PC-3 (cell line): ENCODE measurements at regions not wholly inside any gene's neighbourhood (a gene's known extent, or its start where the extent isn't known, plus 50 kb on each side); places are given as distances from the start of the nearest gene placed in this dataset.

Experiments
- ATAC-seq: fragments of 200-7000 bp; cut with Tn5 transposase; 2 replicates; pipeline ENCODE4 v1.9.1; 2020; ENCODE audit warnings: mild to moderate bottlenecking, moderate library complexity
- BruUV-seq: library from RNA; stranded (reverse); fragments of 400-500 nt; replicated peaks from 2 replicates; lab custom pipeline; 2021; lab: Mats Ljungman, UMichigan
- CTCF ChIA-PET: fragments of 300-600 bp; sonication (Branson Sonifier 250); formaldehyde crosslinking; loops from one replicate; lab custom pipeline; 2022; ENCODE audit warnings: antibody characterized with exemption; lab: Charles Lee
- POLR2A ChIA-PET: fragments of 300-600 bp; sonication (Branson Sonifier 250); formaldehyde crosslinking; loops from one replicate; lab custom pipeline; 2022; ENCODE audit warnings: antibody characterized with exemption; ENCODE audit not compliant: unreplicated experiment; lab: Charles Lee
- DNase-seq: peaks from one replicate; pipeline ENCODE4 v3.0.0-alpha.2; 2015
- H2AFZ ChIP-seq: fragments of 300-600 bp; sonication (generic); 2 replicates; pipeline ENCODE4 v1.6.0; 2016; ENCODE audit warnings: antibody characterized with exemption, low read length
- H3F3A ChIP-seq: fragments of 300-600 bp; sonication (generic); one replicate; pipeline ENCODE4 v1.6.0; 2017; ENCODE audit warnings: antibody characterized with exemption, low read length, control low read depth, mild to moderate bottlenecking; ENCODE audit not compliant: unreplicated experiment
- H3K27ac ChIP-seq: fragments of 300-600 bp; sonication (generic); 2 replicates; pipeline ENCODE4 v1.5.1; 2016; ENCODE audit warnings: mild to moderate bottlenecking, low read length
- H3K27me3 ChIP-seq: fragments of 300-600 bp; sonication (generic); 2 replicates; pipeline ENCODE4 v1.6.1; 2016; ENCODE audit warnings: low read length, mixed read lengths
- H3K36me3 ChIP-seq: fragments of 300-600 bp; sonication (generic); 2 replicates; pipeline ENCODE4 v1.6.1; 2016; ENCODE audit warnings: low read depth, mixed run types, low read length, mixed read lengths
- H3K4me1 ChIP-seq: fragments of 300-600 bp; sonication (generic); 2 replicates; pipeline ENCODE4 v1.5.1; 2016; ENCODE audit warnings: low read length; ENCODE audit not compliant: insufficient read depth
- H3K4me2 ChIP-seq: fragments of 300-600 bp; sonication (generic); 2 replicates; pipeline ENCODE4 v1.6.0; 2016; ENCODE audit warnings: low read length
- H3K4me3 ChIP-seq: fragments of 300-600 bp; sonication (generic); 2 replicates; pipeline ENCODE4 v1.5.1; 2016; ENCODE audit warnings: mild to moderate bottlenecking, low read length, mixed read lengths
- H3K79me2 ChIP-seq: fragments of 300-600 bp; sonication (generic); 2 replicates; pipeline ENCODE4 v1.6.1; 2017; ENCODE audit warnings: low read length, mixed read lengths
- H3K9ac ChIP-seq: fragments of 300-600 bp; sonication (generic); 2 replicates; pipeline ENCODE4 v1.6.0; 2016; ENCODE audit warnings: mild to moderate bottlenecking, low read length
- H3K9me2 ChIP-seq: fragments of 300-600 bp; sonication (generic); replicated peaks from 2 replicates; pipeline ENCODE4 v1.6.1; 2016; ENCODE audit warnings: mixed run types, low read length, mixed read lengths
- H3K9me3 ChIP-seq: fragments of 300-600 bp; sonication (generic); 2 replicates; pipeline ENCODE4 v1.6.1; 2016; ENCODE audit warnings: low read length, mixed read lengths
- H4K20me1 ChIP-seq: fragments of 300-600 bp; sonication (generic); 2 replicates; pipeline ENCODE4 v1.6.1; 2016; ENCODE audit warnings: low read length, mixed read lengths
- EZH2 ChIP-seq: fragments of 300-600 bp; sonication (generic); IDR thresholded peaks from one replicate; pipeline ENCODE4 v1.6.1; 2017; ENCODE audit warnings: antibody characterized with exemption, mild to moderate bottlenecking, low read length; ENCODE audit not compliant: unreplicated experiment
- EZH2phosphoT487 ChIP-seq: fragments of 300-600 bp; sonication (generic); IDR thresholded peaks from 2 replicates; pipeline ENCODE4 v1.6.1; 2018; ENCODE audit warnings: mild to moderate bottlenecking, antibody characterized with exemption, low read length, borderline replicate concordance
- intact Hi-C: fragments of 100-400 bp; cut with micrococcal nuclease; formaldehyde crosslinking; loops from 2 replicates; pipeline ENCODE4 v1.9.0; 2023
- TF ChIP-seq, protein P1 (sequence below): fragments of 300-600 bp; sonication (generic); conservative IDR thresholded peaks from 2 replicates; pipeline ENCODE4 v1.5.1; 2017; ENCODE audit warnings: antibody characterized with exemption, low read depth, mild to moderate bottlenecking, low read length

DNA sequence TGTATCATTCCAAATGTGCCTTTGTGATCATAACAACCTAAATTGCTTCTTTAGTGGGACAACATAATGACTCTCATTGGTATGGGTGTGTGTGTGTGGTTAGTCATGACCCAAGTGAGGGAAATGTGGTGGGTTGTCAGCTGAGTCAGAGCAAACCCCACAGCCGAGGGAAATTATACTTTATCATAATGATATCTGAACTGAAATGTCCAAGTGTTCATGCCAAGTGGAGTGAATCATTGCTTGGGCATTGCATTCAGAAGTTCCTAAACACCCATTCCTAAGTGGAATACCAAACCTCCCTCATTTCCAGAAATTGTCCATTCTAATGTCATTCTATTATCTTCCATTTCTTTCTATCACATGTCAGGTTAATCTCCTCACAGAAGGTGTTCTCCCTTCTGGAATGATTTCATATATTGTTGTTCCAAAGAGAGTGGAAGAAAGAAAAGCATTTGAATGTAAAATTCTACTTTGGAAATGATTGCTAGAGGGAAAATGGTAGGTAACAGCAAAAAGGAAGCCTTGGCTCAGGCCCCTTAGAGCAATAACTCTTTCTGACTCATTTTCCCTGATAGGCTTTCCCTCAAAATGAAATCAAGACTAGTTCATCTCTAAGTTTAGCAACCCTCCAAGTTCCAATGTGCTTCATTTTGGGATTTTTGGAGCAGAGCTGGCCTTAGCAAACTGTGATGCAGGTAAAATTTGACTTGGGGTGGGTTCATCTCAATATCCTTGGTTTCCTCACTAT, 230.7 kb upstream of the KCNIP4 start:
- H3K9me2 ChIP-seq, result no peaks in the 10 kb centered on the region
- BruUV-seq, result no TSS peak
- intact Hi-C loops, result loop anchor here (10.0 kb wide), 1 partner anchor 274 kb away; no protein-coding TSS in a partner anchor
- ChIA-PET CTCF (no interaction called here), POLR2A (no interaction called here)
- no peaks in the 10 kb centered on the region for H3K79me2 ChIP-seq
- TF ChIP-seq EZH2phosphoT487 (no peak), EZH2 (no peak)
- TF ChIP-seq, protein P1, sequence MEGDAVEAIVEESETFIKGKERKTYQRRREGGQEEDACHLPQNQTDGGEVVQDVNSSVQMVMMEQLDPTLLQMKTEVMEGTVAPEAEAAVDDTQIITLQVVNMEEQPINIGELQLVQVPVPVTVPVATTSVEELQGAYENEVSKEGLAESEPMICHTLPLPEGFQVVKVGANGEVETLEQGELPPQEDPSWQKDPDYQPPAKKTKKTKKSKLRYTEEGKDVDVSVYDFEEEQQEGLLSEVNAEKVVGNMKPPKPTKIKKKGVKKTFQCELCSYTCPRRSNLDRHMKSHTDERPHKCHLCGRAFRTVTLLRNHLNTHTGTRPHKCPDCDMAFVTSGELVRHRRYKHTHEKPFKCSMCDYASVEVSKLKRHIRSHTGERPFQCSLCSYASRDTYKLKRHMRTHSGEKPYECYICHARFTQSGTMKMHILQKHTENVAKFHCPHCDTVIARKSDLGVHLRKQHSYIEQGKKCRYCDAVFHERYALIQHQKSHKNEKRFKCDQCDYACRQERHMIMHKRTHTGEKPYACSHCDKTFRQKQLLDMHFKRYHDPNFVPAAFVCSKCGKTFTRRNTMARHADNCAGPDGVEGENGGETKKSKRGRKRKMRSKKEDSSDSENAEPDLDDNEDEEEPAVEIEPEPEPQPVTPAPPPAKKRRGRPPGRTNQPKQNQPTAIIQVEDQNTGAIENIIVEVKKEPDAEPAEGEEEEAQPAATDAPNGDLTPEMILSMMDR, result no peak
- DNase-seq, result peak; percentile 87
- no peaks in the 10 kb centered on the region; the same call in 1 of the 2 replicates for H3K36me3 ChIP-seq
- peak; percentile 99 for ATAC-seq
- H3K9me3 ChIP-seq, result no peaks in the 10 kb centered on the region
- no peaks in the 10 kb centered on the region for H4K20me1 ChIP-seq
- peak overlapping the region; percentile 74 for H3K4me2 ChIP-seq
- no peak overlapping the region for H2AFZ ChIP-seq
- peaks cover 20% of the 10 kb centered on the region for H3K4me1 ChIP-seq
- no peaks in the 10 kb centered on the region for H3K27me3 ChIP-seq
- H3F3A ChIP-seq, result peaks cover 5% of the 10 kb centered on the region
- peak overlapping the region; percentile 87 for H3K27ac ChIP-seq
- peak overlapping the region; percentile 35; the same call in 1 of the 2 replicates for H3K4me3 ChIP-seq
- 0 out of 2 replicates have a peak overlapping the region, but pooled peaks have one; percentile 12 for H3K9ac ChIP-seq

DNA sequence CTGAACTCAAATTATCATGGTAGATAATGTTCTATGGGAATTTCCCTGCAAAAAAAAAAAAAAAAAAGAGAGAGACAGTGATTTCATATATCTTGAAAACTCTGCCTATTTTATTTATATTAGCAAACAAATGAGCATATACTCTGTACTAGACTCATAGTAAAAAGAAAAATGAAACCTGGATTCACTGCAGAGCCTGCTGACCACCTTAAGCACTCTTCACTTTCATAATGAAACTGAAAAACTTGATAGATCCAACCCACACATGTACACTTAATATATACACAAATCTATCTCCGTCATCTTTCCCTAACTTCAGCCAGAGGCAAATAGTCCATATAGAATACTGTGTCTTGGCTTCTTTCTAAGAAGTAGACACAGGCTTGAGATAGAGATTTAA, 226.1 kb upstream of the KCNIP4 start:
- CTCF ChIA-PET, result no interaction called here
- POLR2A ChIA-PET, result no interaction called here
- Histone ChIP-seq H3K9me2 (no peaks in the 10 kb centered on the region), H3K4me2 (no peak overlapping the region), H3K79me2 (no peaks in the 10 kb centered on the region), H3K27ac (no peak overlapping the region), H2AFZ (no peak overlapping the region), H3K4me1 (peaks cover 25% of the 10 kb centered on the region), H3K9ac (no peak overlapping the region), H3K36me3 (no peaks in the 10 kb centered on the region; the same call in 1 of the 2 replicates), H3F3A (peaks cover 4% of the 10 kb centered on the region), H4K20me1 (no peaks in the 10 kb centered on the region), H3K9me3 (no peaks in the 10 kb centered on the region), H3K4me3 (no peak overlapping the region), H3K27me3 (no peaks in the 10 kb centered on the region)
- intact Hi-C loops, result loop anchor here (10.0 kb wide), 1 partner anchor 270 kb away; no protein-coding TSS in a partner anchor
- ATAC-seq (no peak), DNase-seq (no peak)
- TF ChIP-seq EZH2 (no peak), EZH2phosphoT487 (no peak)
- TF ChIP-seq, protein P1, result no peak
- BruUV-seq, result no TSS peak

DNA sequence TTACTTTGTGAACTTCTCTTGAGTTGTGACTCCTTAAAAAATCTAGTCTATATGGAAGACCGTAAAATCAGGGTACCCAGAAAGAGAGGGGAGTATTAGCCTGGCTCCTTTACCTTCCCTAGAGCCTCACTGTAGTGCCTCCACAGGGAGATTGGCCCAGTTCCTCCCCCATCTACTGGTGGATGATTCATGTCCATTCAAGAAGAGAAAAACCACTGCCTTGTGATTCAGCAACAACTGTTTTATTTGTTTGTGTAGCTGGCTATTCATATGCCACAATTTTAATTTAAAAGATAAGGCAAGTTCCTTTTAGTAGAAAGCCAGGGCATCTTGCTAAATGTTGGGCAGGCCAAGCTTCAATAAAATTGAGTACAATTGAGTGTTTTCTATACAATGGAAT, 221.8 kb upstream of the KCNIP4 start:
- no peaks in the 10 kb centered on the region for H3K36me3 ChIP-seq
- no peak overlapping the region for H3K9ac ChIP-seq
- ATAC-seq (peak; percentile 95), DNase-seq (peak; percentile 84)
- H3K79me2 ChIP-seq, result no peaks in the 10 kb centered on the region
- no peak overlapping the region for H3K4me3 ChIP-seq
- H3K4me2 ChIP-seq, result peak overlapping the region; percentile 43
- CTCF ChIA-PET, result no interaction called here
- no peaks in the 10 kb centered on the region for H3K9me2 ChIP-seq
- no peaks in the 10 kb centered on the region for H4K20me1 ChIP-seq
- TF ChIP-seq, protein P1, result no peak
- TF ChIP-seq EZH2, result no peak
- TF ChIP-seq EZH2phosphoT487, result no peak
- peaks cover 12% of the 10 kb centered on the region for H3K4me1 ChIP-seq
- H2AFZ ChIP-seq, result no peak overlapping the region
- no peaks in the 10 kb centered on the region for H3K9me3 ChIP-seq
- no peaks in the 10 kb centered on the region for H3K27me3 ChIP-seq
- POLR2A ChIA-PET, result interaction anchor here (0.6 kb wide), 1 partner anchor 10 kb away, joined by 3 read pairs; no protein-coding TSS in a partner anchor
- H3K27ac ChIP-seq, result peak overlapping the region; percentile 78
- intact Hi-C loops, result loop anchor here (10.0 kb wide), 1 partner anchor 266 kb away; no protein-coding TSS in a partner anchor
- H3F3A ChIP-seq, result no peaks in the 10 kb centered on the region
- no TSS peak for BruUV-seq
